Stomach (tissue), 4 donors: ENCODE measurements at regions not wholly inside any gene's neighbourhood (a gene's known extent, or its start where the extent isn't known, plus 50 kb on each side); places are given as distances from the start of the nearest gene placed in this dataset.

ENCODE experiments used
- CTCF ChIP-seq, 7 experiments: fragments of 450-650 bp in 4 of 7; fragments of 200-600 bp in 3 of 7; sonication (generic) in 3 of 7; IDR thresholded peaks; one replicate each; pipeline ENCODE4 v1.5.1; 2016 to 2019; ENCODE audit warnings: antibody characterized with exemption in 7 of 7, control low read depth in 2 of 7, mild to moderate bottlenecking in 1 of 7
- POLR2A ChIP-seq, 4 donors: fragments of 450-650 bp; IDR thresholded peaks; one replicate each; pipeline ENCODE4 v1.6.1; 2016; ENCODE audit warnings: antibody characterized with exemption in 4 of 4, control low read depth in 2 of 4, mild to moderate bottlenecking in 1 of 4, moderate library complexity in 1 of 4
- POLR2AphosphoS5 ChIP-seq, 3 donors: sonication (generic); formaldehyde crosslinking; IDR thresholded peaks; one replicate each; pipeline ENCODE4 v1.6.1; 2016; ENCODE audit warnings: antibody characterized with exemption in 3 of 3

DNA sequence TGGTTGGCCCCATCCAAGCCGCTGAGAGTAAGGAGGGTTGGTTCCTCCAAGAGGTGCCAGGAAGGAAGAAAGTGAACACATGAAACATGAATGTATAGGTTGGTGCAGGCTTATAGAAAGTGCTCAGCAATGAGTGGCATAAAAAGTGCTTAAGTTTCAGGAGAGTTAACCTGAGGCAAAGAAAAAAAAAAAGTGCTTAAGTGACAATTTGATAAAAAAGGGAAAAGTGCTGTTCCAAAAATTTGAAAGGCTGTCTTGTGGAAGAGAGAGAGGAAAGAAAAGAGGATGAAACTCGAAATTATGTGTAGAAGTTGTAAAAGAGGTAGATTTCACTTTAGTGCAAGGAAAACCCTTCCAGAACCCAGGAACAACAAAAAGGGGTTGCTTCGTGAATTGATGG, 85.5 kb upstream of the MAP4K4 start:
- TF ChIP-seq POLR2AphosphoS5 (IDR thresholded peaks at IDR 0.05): no peak
- TF ChIP-seq POLR2A (IDR thresholded peaks at IDR 0.05): no peak
- TF ChIP-seq CTCF (IDR thresholded peaks at IDR 0.05): no peak
